MM.1S (cell line): ENCODE measurements at regions not wholly inside any gene's neighbourhood (a gene's known extent, or its start where the extent isn't known, plus 50 kb on each side); places are given as distances from the start of the nearest gene placed in this dataset.
"Not testable (repeated sequence)": the region's sequence is repeated elsewhere in the genome, so short reads cannot be mapped to it uniquely, and the experiment has no call there.

Source experiments
- CTCF ChIP-seq: fragments of 300-600 bp; sonication (generic); IDR thresholded peaks from 2 replicates; pipeline ENCODE4 v1.5.1; 2016; ENCODE audit warnings: antibody characterized with exemption, low read length, mixed read lengths
- EZH2 ChIP-seq: fragments of 300-600 bp; sonication (generic); optimal IDR thresholded peaks from 2 replicates; pipeline ENCODE3; 2017; ENCODE audit warnings: low read depth, mild to moderate bottlenecking, antibody characterized with exemption, low read length, mixed read lengths
- EZH2phosphoT487 ChIP-seq: fragments of 300-600 bp; sonication (generic); IDR thresholded peaks from 2 replicates; pipeline ENCODE4 v1.6.1; 2018; ENCODE audit warnings: antibody characterized with exemption, low read length

GRCh38 chr12:128042283-128042682 is 224.7 kb upstream of the TMEM132C start:
- not testable (repeated sequence) for TF ChIP-seq CTCF, EZH2phosphoT487, EZH2
